Upper lobe of left lung (tissue), 6 donors: ENCODE measurements at regions not wholly inside any gene's neighbourhood (a gene's known extent, or its start where the extent isn't known, plus 50 kb on each side); places are given as distances from the start of the nearest gene placed in this dataset.
A peak's percentile ranks its signal among the peaks of the same experiment; 100 is the strongest.

Experiments used
- ATAC-seq, 2 donors: fragments of 200-7000 bp; cut with Tn5 transposase; one replicate each; pipeline ENCODE4 v1.9.1; 2022; ENCODE audit warnings: mild to moderate bottlenecking in 2 of 2, moderate library complexity in 2 of 2; ENCODE audit not compliant: low FRiP score in 2 of 2
- DNase-seq, 2 donors: peaks; one replicate each; pipeline ENCODE4 v3.0.0-alpha.2; 2019 to 2020
- H3K27ac ChIP-seq, 4 donors: fragments of 200-600 bp; sonication (generic); one replicate each; pipeline ENCODE4 v1.5.1; 2016 to 2019
- H3K27me3 ChIP-seq, 4 donors: fragments of 200-600 bp; sonication (generic); one replicate each; pipeline ENCODE4 v1.5.1; 2017 to 2019
- H3K36me3 ChIP-seq, 4 donors: fragments of 200-600 bp; sonication (generic); one replicate each; pipeline ENCODE4 v1.5.1; 2016 to 2019
- H3K4me1 ChIP-seq, 4 donors: fragments of 200-600 bp; sonication (generic); one replicate each; pipeline ENCODE4 v1.5.1; 2018 to 2019
- H3K4me3 ChIP-seq, 4 donors: fragments of 200-600 bp; sonication (generic); one replicate each; pipeline ENCODE4 v1.5.1; 2017 to 2019; ENCODE audit warnings: mild to moderate bottlenecking in 2 of 4, moderate library complexity in 1 of 4
- H3K9me3 ChIP-seq, 4 donors: fragments of 200-600 bp; sonication (generic); one replicate each; pipeline ENCODE4 v1.5.1; 2018 to 2019
- EP300 ChIP-seq, 4 donors: sonication (generic); formaldehyde crosslinking; IDR thresholded peaks; one replicate each; pipeline ENCODE4 v1.5.1; 2017; ENCODE audit warnings: antibody characterized with exemption in 4 of 4, control low read depth in 2 of 4
- POLR2A ChIP-seq, 4 donors: fragments of 450-650 bp; IDR thresholded peaks; one replicate each; pipeline ENCODE4 v1.5.1; 2016 to 2017; ENCODE audit warnings: antibody characterized with exemption in 4 of 4, mild to moderate bottlenecking in 2 of 4
- POLR2AphosphoS5 ChIP-seq, 2 donors: sonication (generic); formaldehyde crosslinking; IDR thresholded peaks; one replicate each; pipeline ENCODE4 v1.5.1; 2017; ENCODE audit warnings: antibody characterized with exemption in 2 of 2
- WGBS, 2 donors: methylation state at CpG; one replicate each; pipeline ENCODE4 v1.1.5; 2017 to 2018; 5-methylcytosine and 5-hydroxymethylcytosine counted together
- TF ChIP-seq, protein P1 (sequence below), 6 experiments: fragments of 450-650 bp in 4 of 6; fragments of 200-600 bp in 2 of 6; sonication (generic) in 2 of 6; IDR thresholded peaks; one replicate each; pipeline ENCODE4 v1.5.1; 2016 to 2019; ENCODE audit warnings: antibody characterized with exemption in 6 of 6
- donor health status: DM: no; HTN: no; CAD: no; lungs with moderate emphysema.
- donor health status: DM: no; HTN: yes; CAD: no; lungs with severe emphysema.

DNA sequence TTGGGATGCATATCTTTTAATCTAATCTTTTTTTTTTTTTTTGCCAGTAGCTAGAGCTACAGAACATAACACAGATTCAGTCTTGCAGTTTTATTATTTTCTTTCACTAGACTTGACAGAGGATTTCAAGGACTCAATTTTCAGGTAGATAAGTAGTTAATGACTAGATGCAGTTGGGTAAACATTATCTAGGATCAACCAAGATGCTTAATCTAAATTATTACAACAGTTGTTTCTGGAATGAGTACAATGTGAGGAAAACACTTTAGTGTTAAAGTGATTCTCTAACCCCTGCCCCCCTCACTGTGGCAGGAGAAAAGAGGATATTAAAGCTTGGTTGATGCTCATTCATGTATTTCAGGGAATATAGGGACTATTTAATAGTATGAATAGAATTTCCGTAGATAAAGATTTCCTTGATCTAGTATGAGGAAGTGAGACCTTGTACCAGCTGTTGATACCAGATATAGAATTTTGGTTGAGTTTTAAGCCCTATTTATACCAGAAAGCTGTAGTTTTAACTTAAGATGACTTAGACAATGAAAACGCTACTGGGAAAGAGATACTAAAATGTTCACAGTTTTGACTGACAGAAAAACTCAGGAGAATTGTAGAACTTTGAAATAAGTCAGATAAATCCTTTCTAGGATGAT is 389.0 kb upstream of the C2CD4B start:
- Histone ChIP-seq H3K9me3 (no peaks in the 10 kb centered on the region), H3K4me1 (peaks cover 0 to 7% (median 2%) of the 10 kb centered on the region in 4 donors), H3K4me3 (no peak overlapping the region), H3K27ac (no peak overlapping the region), H3K27me3 (no peaks in the 10 kb centered on the region), H3K36me3 (no peaks in the 10 kb centered on the region)
- 66 to 79% methylated on average over 2 of the region's 2 CpGs for WGBS, 2 donors
- DNase-seq (no peak), ATAC-seq (no peak)
- no peak for TF ChIP-seq POLR2AphosphoS5 (IDR thresholded peaks at IDR 0.05)
- TF ChIP-seq, protein P1, sequence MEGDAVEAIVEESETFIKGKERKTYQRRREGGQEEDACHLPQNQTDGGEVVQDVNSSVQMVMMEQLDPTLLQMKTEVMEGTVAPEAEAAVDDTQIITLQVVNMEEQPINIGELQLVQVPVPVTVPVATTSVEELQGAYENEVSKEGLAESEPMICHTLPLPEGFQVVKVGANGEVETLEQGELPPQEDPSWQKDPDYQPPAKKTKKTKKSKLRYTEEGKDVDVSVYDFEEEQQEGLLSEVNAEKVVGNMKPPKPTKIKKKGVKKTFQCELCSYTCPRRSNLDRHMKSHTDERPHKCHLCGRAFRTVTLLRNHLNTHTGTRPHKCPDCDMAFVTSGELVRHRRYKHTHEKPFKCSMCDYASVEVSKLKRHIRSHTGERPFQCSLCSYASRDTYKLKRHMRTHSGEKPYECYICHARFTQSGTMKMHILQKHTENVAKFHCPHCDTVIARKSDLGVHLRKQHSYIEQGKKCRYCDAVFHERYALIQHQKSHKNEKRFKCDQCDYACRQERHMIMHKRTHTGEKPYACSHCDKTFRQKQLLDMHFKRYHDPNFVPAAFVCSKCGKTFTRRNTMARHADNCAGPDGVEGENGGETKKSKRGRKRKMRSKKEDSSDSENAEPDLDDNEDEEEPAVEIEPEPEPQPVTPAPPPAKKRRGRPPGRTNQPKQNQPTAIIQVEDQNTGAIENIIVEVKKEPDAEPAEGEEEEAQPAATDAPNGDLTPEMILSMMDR (IDR thresholded peaks at IDR 0.05): no peak
- no peak for TF ChIP-seq EP300 (IDR thresholded peaks at IDR 0.05)

DNA sequence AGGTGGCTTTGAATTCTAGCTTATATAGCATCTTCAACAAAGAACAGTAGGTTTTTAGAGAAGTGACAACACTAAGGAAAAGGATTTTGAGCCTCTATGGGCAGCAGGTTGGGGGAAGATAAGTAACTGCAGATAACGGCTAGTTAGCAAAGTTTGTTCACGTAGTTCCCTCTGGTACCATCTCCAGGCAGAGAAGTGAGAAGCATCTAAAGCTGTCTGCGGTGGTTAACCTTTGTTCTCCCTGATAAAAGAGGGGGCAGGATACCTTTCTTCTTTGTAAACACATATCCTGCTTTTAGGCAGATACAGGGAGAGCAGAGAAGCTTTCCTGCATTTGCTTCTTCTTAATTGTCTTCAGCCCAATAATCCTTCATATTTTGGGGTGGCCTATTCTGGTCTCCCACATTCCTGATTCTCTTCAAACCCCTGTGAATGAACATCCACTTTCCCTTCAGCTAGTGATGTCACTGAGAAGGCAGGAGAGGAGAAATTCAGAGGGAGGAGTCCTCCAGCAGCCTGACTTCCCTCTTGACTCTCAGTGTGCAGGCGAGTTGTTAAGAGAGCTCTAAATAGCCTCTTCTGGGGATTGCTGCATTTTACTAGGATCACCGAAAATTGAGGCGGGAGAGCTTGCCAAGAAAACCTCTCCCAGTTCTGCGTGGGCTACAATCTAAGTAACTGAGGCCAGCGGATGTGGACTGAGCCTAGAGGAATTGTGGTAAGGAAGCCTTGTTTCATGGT is 393.7 kb upstream of the C2CD4B start:
- H3K4me1 ChIP-seq: peaks cover 10 to 24% (median 16%) of the 10 kb centered on the region in 4 donors
- WGBS, 2 donors: 58 to 77% methylated on average over 8 of the region's 8 CpGs
- H3K27ac ChIP-seq: no peak overlapping the region
- DNase-seq: no peak
- H3K4me3 ChIP-seq: no peak overlapping the region
- ATAC-seq: peak; percentile 41 to 87
- no peaks in the 10 kb centered on the region for H3K27me3 ChIP-seq
- TF ChIP-seq EP300 (IDR thresholded peaks at IDR 0.05) (no peak), POLR2AphosphoS5 (IDR thresholded peaks at IDR 0.05) (no peak), POLR2A (IDR thresholded peaks at IDR 0.05) (no peak)
- TF ChIP-seq, protein P1 (IDR thresholded peaks at IDR 0.05): no peak
- no peaks in the 10 kb centered on the region for H3K36me3 ChIP-seq
- H3K9me3 ChIP-seq: no peaks in the 10 kb centered on the region

DNA sequence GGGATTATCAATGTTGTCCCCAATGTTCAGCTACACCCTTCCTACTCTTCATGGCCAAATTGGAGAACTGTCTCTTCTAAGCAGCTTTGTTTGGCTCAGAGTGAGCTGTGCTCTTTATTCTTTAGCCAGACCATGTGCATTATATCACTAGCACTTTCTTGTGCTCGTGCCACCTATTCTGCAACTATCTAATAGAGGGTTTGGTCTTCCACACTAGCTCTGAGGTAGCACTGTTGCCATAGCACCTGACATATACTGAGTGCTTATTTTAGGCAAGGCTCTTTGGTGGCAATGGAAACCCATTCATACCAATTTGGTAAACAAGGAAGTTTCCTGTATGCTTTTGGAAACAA is 394.3 kb upstream of the C2CD4B start:
- WGBS, 2 donors: 69 to 88% methylated on average over 1 of the region's 1 CpG
- Histone ChIP-seq H3K27me3 (no peaks in the 10 kb centered on the region), H3K4me1 (peaks cover 10 to 24% (median 16%) of the 10 kb centered on the region in 4 donors), H3K9me3 (no peaks in the 10 kb centered on the region), H3K27ac (no peak overlapping the region), H3K4me3 (no peak overlapping the region), H3K36me3 (no peaks in the 10 kb centered on the region)
- ATAC-seq: no peak
- TF ChIP-seq, protein P1 (IDR thresholded peaks at IDR 0.05): no peak
- TF ChIP-seq EP300 (IDR thresholded peaks at IDR 0.05) (no peak), POLR2AphosphoS5 (IDR thresholded peaks at IDR 0.05) (no peak), POLR2A (IDR thresholded peaks at IDR 0.05) (no peak)
- no peak for DNase-seq

DNA sequence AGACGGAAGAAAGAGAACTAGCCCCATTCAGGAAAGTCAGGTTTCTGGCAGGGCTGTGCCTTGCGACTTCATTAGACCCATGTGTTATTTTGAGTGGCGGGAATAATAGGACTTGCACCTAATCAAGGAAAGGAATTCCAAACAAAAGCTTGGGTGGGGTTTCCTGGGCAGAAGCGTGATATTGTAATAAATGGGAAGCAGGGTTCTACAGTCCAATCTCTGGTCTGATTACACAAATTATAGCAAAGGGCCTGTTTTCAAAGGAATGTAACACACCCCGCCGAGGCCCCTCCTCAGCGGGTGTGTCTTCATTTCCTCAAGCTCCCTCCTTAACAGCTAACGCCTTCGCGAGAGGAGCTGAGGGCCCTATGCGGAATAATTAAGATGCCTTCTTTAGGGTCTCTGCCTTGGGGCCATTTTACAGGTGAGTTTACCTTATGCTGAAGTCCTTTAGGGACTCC is 396.0 kb upstream of the C2CD4B start:
- no peaks in the 10 kb centered on the region for H3K27me3 ChIP-seq
- no peaks in the 10 kb centered on the region for H3K36me3 ChIP-seq
- ATAC-seq: no peak
- no peak for TF ChIP-seq EP300 (IDR thresholded peaks at IDR 0.05)
- TF ChIP-seq, protein P1 (IDR thresholded peaks at IDR 0.05): no peak
- TF ChIP-seq POLR2A (IDR thresholded peaks at IDR 0.05): no peak
- TF ChIP-seq POLR2AphosphoS5 (IDR thresholded peaks at IDR 0.05): no peak
- WGBS, 2 donors: 38 to 46% methylated on average over 11 of the region's 11 CpGs
- peak overlapping the region in 1 of 4 donors; percentile 15 for H3K4me3 ChIP-seq
- no peak overlapping the region for H3K27ac ChIP-seq
- H3K4me1 ChIP-seq: peaks cover 10 to 24% (median 16%) of the 10 kb centered on the region in 4 donors
- DNase-seq: no peak
- no peaks in the 10 kb centered on the region for H3K9me3 ChIP-seq
